ENCODE measurements at regions not wholly inside any gene's neighbourhood (a gene's known extent, or its start where the extent isn't known, plus 50 kb on each side); places are given as distances from the start of the nearest gene placed in this dataset.
"Not testable (repeated sequence)": the region's sequence is repeated elsewhere in the genome, so short reads cannot be mapped to it uniquely, and the experiment has no call there.

GRCh38 chr6:134821928-134822864, 127.7 kb downstream of the ALDH8A1 start:
- FAIRE-seq: no peak

- no peak for FAIRE-seq
These were observed 128.5 kb downstream of the ALDH8A1 start for GRCh38 chr6:134821397-134821796.

DNA sequence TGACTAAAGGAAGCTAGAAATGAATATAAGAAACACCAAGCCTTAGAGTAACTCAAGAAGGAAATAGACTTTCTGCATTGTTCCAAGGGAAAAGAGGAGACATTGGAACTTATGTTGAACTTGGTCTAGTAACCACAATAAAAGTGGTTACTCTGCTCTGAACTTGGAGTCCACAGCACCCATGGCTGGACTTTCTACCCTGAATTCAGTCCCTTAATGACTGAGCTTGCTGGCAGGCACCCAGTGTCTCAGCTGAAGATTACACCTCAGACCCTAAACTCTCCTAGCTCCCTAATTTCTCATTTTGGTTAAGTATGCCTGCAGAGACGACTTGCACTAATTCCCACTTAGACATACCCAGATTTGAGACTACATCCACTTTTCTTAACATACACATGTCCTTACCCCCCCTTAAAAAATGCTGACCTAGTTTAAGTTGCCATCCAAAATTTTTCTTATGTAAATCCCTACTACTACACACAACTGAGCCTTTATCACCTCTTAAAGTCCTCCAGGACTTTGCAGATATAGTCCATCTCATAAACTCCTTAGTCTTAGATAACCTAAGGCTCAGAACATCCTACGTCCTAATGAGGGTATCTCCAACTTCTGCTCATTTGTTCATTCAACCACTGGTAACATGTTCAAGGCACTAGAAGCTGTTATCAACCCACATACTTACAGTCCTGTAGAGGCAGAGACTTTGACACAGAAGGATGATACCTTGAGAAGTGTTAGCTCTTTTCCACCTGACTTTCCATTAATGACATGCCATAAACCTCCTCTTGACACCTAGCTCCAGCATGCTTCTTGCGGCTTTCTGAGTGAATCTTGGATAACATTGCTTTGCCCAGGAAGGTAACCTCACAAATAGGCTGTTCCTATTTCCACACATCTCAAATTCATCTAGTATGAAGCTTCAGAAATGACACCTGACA, 129.8 kb downstream of the ALDH8A1 start:
- no peak for FAIRE-seq

GRCh38 chr6:134819236-134819635, 130.7 kb downstream of the ALDH8A1 start:
- FAIRE-seq: no peak

DNA sequence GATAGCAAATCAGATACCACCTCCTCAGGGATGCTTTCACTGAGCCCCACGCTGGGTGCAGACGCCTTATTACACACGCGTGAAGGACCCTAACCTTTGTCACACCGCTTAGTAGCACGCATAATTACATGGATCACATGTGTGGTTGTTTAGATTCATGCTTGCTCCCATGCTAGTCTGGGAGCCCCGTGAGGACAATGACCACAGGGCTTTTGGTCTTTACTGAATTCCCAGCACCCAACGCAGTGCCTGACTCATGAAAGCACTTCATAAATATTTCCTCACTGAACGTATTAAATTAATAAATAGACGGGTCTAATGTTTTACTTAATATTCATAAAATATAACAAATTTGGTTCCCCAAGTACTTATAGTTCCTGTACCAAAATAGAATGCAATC, 132.5 kb downstream of the ALDH8A1 start:
- no peak for FAIRE-seq

- FAIRE-seq: no peak
These were observed 133.1 kb downstream of the ALDH8A1 start for GRCh38 chr6:134816780-134817179.

DNA sequence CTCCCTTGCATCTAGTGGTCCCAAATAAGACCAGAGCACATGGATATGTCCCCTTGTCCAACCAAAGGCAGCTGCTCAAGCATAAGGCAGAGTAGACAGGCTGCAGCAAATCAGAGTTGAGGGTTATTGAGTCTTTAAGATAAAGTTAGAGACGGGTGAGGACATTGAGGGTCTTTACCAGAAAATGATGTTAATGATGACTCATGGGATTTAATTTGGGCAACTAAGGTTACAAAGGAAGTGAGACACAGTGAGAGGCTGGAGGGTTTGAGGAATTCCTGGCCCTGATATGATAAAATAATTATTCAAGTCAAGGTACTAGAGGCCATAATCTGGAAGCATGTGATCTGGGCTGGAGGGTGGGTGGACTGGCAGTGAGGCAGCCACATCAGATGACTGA, 133.6 kb downstream of the ALDH8A1 start:
- FAIRE-seq: no peak

- FAIRE-seq: no peak
These were observed 135.7 kb downstream of the ALDH8A1 start for GRCh38 chr6:134814076-134814695.

GRCh38 chr6:134813146-134813545, 136.8 kb downstream of the ALDH8A1 start:
- no peak for FAIRE-seq

DNA sequence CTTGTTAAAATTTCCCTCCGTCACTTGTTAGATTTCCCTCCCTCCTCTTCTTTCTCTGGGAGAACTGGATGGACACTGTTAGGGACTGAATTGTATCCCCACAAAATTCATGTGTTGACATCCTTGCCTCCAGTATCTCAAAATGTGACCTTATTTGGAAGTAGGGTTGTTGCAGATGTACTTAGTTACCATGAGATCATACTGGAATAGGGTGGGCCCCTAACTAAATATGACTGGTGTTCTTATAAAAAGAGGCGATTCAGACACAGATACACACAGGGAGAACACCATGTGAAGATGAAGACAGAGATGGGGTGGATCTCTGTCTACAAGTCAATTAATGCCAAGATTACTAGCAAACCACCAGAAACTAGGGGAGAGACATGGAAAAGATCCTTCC, 139.5 kb downstream of the ALDH8A1 start:
- FAIRE-seq: no peak

DNA sequence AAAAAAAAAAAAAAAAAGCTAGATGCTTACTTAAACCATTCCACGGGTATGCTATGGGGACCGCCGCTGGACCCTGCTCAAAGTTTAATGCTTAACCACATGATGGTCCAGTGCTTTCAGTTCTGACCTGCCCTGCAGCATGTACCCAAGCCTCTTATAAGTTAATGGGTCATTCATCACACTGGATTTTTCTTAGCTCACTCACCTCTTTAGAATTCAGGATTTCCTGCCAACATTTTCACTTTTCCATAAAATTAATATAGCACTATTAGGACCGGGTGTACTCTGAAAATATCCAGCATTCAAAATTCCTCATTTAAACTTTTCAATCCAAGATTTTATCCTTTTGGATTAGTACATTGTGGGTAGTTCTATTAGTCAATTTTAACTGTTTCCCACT, 140.8 kb downstream of the ALDH8A1 start:
- FAIRE-seq: no peak

DNA sequence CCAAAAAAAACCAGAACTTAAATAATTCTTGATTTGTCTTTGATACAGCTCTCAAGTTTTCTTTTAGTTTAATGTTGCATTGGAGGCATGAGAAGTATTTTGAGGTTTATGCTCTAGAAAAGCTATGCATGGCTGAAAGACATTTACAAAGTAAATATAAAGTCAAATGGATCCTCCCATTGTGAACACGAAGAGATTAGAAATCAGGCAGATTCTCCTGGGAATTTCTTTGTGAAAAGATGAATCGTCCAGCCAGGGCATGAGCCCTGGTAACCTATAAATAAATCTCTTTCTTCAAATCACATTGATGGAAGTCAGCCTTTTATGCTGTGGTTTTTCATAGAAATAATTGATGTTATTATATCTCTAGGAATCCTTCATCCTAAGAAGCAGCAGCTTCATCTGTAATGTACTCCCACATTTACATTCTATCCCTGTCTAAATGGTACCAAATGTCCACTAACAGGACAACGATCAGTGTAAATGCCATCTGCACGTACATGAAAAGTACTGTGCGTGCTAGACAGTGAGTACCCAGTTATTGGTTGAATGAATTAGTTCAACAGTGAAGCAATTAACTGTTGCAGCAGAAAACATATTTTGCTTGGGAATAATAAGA, 143.6 kb downstream of the ALDH8A1 start:
- no peak for FAIRE-seq

DNA sequence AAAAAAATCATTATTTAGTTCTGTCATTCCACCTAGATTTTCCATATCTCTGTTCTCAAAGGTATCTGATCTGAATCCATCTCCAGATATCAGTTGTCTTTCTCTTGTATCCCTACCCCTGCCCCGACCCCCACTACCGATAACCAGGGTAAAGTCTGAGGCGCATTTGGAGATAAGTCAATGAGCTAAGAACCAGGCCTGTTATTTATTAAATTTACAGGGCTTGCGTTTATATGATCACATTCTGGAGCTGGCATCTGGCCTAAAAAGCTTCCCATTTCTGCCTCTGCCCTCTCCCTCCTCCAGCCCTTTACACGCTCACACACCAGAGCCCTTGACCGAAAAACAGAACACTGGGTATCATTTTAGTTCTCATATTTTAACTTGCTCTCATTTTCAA, 144.7 kb downstream of the ALDH8A1 start:
- no peak for FAIRE-seq

- not testable (repeated sequence) for FAIRE-seq
These were observed 145.6 kb downstream of the ALDH8A1 start for GRCh38 chr6:134804311-134804710.

DNA sequence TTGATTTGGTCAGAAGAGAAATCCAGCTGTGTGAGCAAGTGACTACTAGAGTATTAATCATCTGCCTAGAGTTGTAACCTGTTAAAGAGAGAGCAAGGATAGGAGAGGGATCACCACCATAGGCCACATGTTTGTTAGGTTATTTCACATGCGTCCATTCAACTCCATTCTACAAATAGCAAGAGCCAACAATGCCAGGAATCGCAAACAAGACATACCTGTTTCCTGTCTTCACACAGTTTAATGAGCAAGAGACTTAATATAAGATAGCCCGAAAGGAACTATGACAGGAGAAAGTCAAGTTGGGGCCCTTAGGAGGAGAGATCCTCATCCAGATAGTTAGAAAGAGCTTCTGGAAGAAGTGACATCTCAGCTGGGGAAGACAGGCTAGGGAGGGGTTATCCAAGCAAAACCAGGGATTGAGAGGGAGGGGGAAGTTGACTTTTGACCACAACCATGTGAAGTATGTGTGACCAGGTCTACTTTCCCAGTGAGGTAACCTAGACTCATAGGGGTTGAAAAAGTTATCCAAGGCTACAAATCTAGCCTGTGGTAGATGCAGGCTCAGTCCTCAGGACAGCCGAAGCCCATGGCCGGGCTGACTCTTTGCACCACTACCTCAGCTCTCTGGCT, 147.4 kb downstream of the ALDH8A1 start:
- FAIRE-seq: no peak

GRCh38 chr6:134797400-134798113, 152.3 kb downstream of the ALDH8A1 start:
- no peak for FAIRE-seq

DNA sequence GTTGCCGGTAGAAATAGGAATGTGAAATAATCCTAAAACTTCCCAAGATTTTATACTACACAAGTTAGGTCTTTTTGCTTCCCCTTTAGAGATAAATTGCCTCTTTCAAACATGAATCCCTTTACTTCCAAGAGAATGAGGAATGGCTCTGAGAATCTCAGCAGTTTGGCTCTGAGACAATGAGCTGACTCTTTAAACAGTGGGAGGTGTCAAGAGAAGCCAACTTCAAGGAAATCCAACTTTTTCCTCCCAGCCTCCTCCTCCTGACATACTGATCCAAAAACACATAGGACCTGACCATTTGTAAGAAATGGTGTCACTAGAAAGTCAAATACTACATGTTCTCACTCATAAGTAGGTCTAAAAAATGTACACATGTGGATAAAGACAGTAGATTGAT, 154.2 kb downstream of the ALDH8A1 start:
- no peak for FAIRE-seq

- FAIRE-seq: no peak
These were observed 154.9 kb downstream of the ALDH8A1 start for GRCh38 chr6:134795001-134795400.

GRCh38 chr6:134791243-134791843, 158.6 kb downstream of the ALDH8A1 start:
- not testable (repeated sequence) for FAIRE-seq

DNA sequence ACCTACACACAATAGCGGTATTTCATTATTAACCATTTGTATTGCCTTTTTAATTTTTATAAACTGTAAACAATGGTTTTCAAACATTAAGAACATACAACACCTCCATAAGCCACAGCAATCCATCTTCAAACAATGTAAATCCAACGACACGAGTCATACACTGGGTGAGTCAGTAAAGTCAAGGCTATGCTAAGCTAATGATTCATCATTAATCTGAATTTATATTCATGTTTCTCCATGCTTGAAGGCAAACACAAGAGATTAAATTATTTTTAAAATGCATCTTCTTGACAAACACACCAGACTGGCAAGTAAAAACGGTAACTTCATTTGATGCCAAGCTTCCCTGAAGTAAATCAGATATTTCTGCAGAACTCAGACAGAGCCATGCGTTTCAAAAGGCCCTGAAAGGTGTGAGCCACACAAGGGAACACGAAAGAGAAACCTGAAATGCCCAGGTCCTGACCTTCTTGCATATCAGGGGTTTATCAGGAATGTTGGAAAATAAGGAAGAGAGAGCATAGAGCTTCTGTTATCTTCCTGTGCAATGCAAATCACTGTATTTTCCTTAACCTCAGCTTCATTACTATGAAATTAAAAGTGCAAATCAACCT, 162.5 kb downstream of the ALDH8A1 start:
- FAIRE-seq: no peak

- no peak for FAIRE-seq
These were observed 165.6 kb downstream of the ALDH8A1 start for GRCh38 chr6:134784336-134784735.
